Common myeloid progenitor, CD34-positive (primary cell): ENCODE measurements at regions not wholly inside any gene's neighbourhood (a gene's known extent, or its start where the extent isn't known, plus 50 kb on each side); places are given as distances from the start of the nearest gene placed in this dataset.
A peak's percentile ranks its signal among the peaks of the same experiment; 100 is the strongest.
"Not testable (repeated sequence)": the region's sequence is repeated elsewhere in the genome, so short reads cannot be mapped to it uniquely, and the experiment has no call there.

Experiments
- CTCF ChIA-PET: fragments of 350-600 bp; sonication (Branson Sonifier 250); formaldehyde crosslinking; loops from one replicate; lab custom pipeline; 2021; ENCODE audit warnings: antibody characterized with exemption; lab: Charles Lee
- POLR2A ChIA-PET: fragments of 350-600 bp; sonication (Branson Sonifier 250); formaldehyde crosslinking; loops from one replicate; lab custom pipeline; 2021; ENCODE audit warnings: antibody characterized with exemption; lab: Charles Lee
- DNase-seq, 3 donors: peaks; one replicate each; pipeline versions ENCODE4 v3.0.0 to v3.0.0-alpha.2; 2013
- H3K27ac ChIP-seq, 2 experiments: 1 replicate in 1 of 2; 2 replicates in 1 of 2; pipeline ENCODE4 v1.7.0; 2013; ENCODE audit warnings: inconsistent platforms in 2 of 2, low read length in 2 of 2, mild to moderate bottlenecking in 2 of 2, low read depth in 1 of 2, moderate library complexity in 1 of 2; ENCODE audit not compliant: severe bottlenecking in 2 of 2, insufficient read depth in 1 of 2, poor library complexity in 1 of 2
- H3K27me3 ChIP-seq, 5 experiments: replicated peaks in 2 of 5; 1 replicate in 3 of 5; 2 replicates in 2 of 5; pipeline versions ENCODE4 v1.6.1 to v1.7.0; 2013; ENCODE audit warnings: low read length in 4 of 5, mild to moderate bottlenecking in 2 of 5, moderate library complexity in 2 of 5, inconsistent platforms in 1 of 5; ENCODE audit not compliant: insufficient read depth in 5 of 5, control insufficient read depth in 4 of 5
- H3K36me3 ChIP-seq, 4 experiments: 1 replicate in 2 of 4; 2 replicates in 2 of 4; pipeline versions ENCODE4 v1.6.1 to v1.7.0; 2013; ENCODE audit warnings: low read length in 3 of 4, control low read depth in 1 of 4, mild to moderate bottlenecking in 1 of 4; ENCODE audit not compliant: control insufficient read depth in 4 of 4, insufficient read depth in 4 of 4
- H3K4me1 ChIP-seq, 4 experiments: 1 replicate in 3 of 4; 2 replicates in 1 of 4; pipeline versions ENCODE4 v1.6.1 to v1.7.1; 2013; ENCODE audit warnings: low read length in 3 of 4, mild to moderate bottlenecking in 3 of 4, control low read depth in 1 of 4, inconsistent platforms in 1 of 4, moderate library complexity in 1 of 4; ENCODE audit not compliant: control insufficient read depth in 4 of 4, insufficient read depth in 4 of 4; ENCODE audit errors: control extremely low read depth in 1 of 4
- H3K4me3 ChIP-seq, 7 experiments: 1 replicate in 4 of 7; 2 replicates in 3 of 7; pipeline versions ENCODE4 v1.5.1 to v1.7.0; 2013; ENCODE audit warnings: mild to moderate bottlenecking in 7 of 7, low read length in 6 of 7, moderate library complexity in 6 of 7, inconsistent platforms in 2 of 7, low read depth in 2 of 7, control low read depth in 1 of 7; ENCODE audit not compliant: insufficient read depth in 4 of 7, control insufficient read depth in 1 of 7; ENCODE audit errors: extremely low read depth in 1 of 7
- H3K9me3 ChIP-seq, 5 experiments: 1 replicate in 4 of 5; 2 replicates in 1 of 5; pipeline versions ENCODE4 v1.6.1 to v1.7.1; 2013; ENCODE audit warnings: low read length in 4 of 5, mild to moderate bottlenecking in 2 of 5, inconsistent platforms in 1 of 5, low read depth in 1 of 5, moderate library complexity in 1 of 5; ENCODE audit not compliant: control insufficient read depth in 4 of 5, insufficient read depth in 2 of 5; ENCODE audit errors: control extremely low read depth in 1 of 5
- WGBS: methylation state at CpG from one replicate; pipeline ENCODE4 v1.1.5; 2013; ENCODE audit not compliant: insufficient coverage; 5-methylcytosine and 5-hydroxymethylcytosine counted together

DNA sequence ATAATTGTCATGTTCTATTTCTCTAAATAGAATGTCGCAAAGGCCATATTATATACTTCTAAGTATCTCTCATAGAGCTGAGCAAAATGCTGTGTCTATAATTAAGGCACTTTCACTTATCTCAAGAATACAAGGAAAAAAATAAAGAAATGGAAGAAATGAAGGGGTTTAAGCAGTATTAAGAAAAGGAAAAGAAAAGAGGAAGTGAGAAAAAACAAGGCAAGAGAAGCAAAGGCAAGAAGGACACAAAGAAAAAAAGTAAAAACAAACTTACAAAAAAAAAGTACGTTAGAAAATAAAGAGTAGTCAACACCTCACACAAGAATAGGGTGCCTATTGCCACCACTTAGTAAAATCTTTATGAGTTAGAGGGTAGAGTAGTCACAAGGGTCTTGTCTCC, 506.2 kb downstream of the GABRG2 start:
- H3K4me3 ChIP-seq: no peak overlapping the region
- DNase-seq: no peak
- no peaks in the 10 kb centered on the region for H3K9me3 ChIP-seq
- CTCF ChIA-PET: no interaction called here
- POLR2A ChIA-PET: no interaction called here
- no peaks in the 10 kb centered on the region for H3K36me3 ChIP-seq
- H3K4me1 ChIP-seq: no peaks in the 10 kb centered on the region
- H3K27ac ChIP-seq: no peak overlapping the region
- H3K27me3 ChIP-seq: no peaks in the 10 kb centered on the region
- 100% methylated on average over 1 of the region's 2 CpGs for WGBS

DNA sequence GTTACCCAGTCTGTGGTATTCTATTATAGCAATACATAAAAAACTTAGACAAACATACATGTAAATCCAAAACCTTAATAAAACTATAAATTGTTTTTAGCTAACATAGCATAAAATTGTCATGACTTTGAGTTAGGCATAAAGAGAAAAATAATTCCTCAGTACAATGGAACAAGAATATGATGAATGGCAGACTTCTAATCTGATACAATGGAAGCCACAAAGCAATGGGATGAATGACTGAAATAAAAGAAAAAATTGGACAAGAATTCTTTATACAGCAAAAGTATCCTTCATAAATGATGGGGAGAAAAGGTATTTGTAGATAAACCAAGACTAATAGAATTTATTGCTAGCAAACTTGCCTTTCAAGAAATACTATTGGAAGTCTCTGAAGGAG, 524.2 kb downstream of the GABRG2 start:
- peaks cover 0 to 8% (median 0%) of the 10 kb centered on the region in 5 experiments for H3K9me3 ChIP-seq
- H3K27ac ChIP-seq: no peak overlapping the region
- no peaks in the 10 kb centered on the region for H3K36me3 ChIP-seq
- H3K4me3 ChIP-seq: no peak overlapping the region
- DNase-seq: no peak
- POLR2A ChIA-PET: no interaction called here
- H3K4me1 ChIP-seq: no peaks in the 10 kb centered on the region
- no peaks in the 10 kb centered on the region for H3K27me3 ChIP-seq
- CTCF ChIA-PET: interaction anchor here (0.7 kb wide), 2 partner anchors 31 to 693 kb away, joined by 3 read pairs; no protein-coding TSS in a partner anchor

DNA sequence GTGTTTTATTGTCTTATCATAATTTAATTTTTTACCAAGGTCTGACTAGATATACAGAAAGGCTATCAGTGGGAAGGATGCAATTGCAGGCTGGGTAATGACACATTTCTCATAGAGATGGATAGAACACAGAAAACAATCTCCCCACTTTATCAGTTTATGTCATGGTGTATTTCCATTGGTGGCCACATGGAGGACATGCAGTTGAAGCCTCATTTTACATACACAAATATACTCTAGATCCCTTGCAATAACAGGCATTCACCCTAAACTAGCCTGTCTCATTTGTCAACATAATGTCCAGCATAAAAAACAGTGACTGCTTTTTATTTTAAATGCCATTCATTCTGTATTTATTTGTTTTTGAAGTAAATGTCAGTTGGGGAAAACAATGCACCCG, 526.3 kb downstream of the GABRG2 start:
- Histone ChIP-seq H3K27me3 (no peaks in the 10 kb centered on the region), H3K9me3 (peaks cover 0 to 8% (median 0%) of the 10 kb centered on the region in 5 experiments), H3K27ac (no peak overlapping the region), H3K4me1 (no peaks in the 10 kb centered on the region), H3K36me3 (no peaks in the 10 kb centered on the region), H3K4me3 (no peak overlapping the region)
- CTCF ChIA-PET: no interaction called here
- peak in 2 of 3 donors; percentile 1 to 4 for DNase-seq
- WGBS: no CpG with 5 or more reads among the region's 1 CpG
- POLR2A ChIA-PET: no interaction called here

DNA sequence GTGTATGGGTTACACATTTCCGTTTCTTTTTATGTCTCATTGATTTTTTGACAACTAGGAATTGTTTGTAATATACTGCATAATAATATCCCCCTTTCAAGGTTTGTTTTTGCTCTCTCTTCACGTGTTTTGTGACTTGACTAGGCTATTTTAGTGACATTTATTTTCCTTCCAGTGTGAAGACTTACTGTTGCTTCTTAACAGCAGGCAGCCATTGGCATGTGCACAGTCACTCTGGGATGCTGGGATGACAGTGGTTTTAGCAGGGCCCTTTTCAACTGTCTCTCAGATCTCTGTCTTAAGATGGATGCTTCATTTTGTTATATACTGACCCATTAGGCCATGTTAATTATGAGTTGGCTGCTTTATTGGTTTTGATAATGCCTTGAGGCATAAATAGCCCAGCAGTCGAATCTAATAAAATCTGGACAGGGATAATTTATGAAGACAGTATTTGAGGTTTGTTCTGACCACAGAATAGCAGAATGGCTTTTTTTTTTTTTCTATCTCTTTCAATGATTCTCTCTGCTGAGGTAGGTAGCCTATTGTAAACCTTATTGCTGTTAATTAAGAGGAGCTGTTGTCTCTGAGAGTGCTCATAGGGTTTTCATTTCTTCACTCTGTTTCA, 536.0 kb downstream of the GABRG2 start:
- CTCF ChIA-PET: no interaction called here
- H3K27ac ChIP-seq: no peak overlapping the region
- no peaks in the 10 kb centered on the region for H3K4me1 ChIP-seq
- WGBS: no CpG with 5 or more reads among the region's 3 CpGs
- no peak for DNase-seq
- H3K36me3 ChIP-seq: no peaks in the 10 kb centered on the region
- H3K9me3 ChIP-seq: peaks cover 0 to 3% (median 0%) of the 10 kb centered on the region in 5 experiments
- no peak overlapping the region for H3K4me3 ChIP-seq
- POLR2A ChIA-PET: no interaction called here
- H3K27me3 ChIP-seq: no peaks in the 10 kb centered on the region

DNA sequence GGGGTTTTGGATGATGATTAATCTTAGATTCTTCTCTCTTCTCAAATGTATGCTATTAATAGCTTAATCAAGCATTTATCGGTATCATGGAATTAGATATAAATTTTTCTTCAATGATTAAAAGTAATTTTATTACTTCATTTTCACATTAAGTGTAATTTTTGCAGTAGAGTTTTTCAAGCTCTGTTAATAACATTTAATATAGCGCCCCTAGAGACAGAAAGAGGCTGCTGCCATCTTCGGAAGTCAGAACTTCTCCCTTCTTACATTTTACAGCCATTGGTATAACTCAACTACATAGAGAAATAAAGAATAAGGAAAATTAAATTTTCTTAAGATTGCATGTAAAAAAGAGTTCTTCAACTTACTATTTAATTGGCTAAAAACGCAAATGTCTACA, 540.3 kb downstream of the GABRG2 start:
- Histone ChIP-seq H3K4me3 (no peak overlapping the region), H3K27ac (no peak overlapping the region), H3K27me3 (no peaks in the 10 kb centered on the region), H3K4me1 (no peaks in the 10 kb centered on the region), H3K9me3 (no peaks in the 10 kb centered on the region), H3K36me3 (no peaks in the 10 kb centered on the region)
- DNase-seq: no peak
- no CpG with 5 or more reads among the region's 4 CpGs for WGBS
- ChIA-PET POLR2A (no interaction called here), CTCF (no interaction called here)

DNA sequence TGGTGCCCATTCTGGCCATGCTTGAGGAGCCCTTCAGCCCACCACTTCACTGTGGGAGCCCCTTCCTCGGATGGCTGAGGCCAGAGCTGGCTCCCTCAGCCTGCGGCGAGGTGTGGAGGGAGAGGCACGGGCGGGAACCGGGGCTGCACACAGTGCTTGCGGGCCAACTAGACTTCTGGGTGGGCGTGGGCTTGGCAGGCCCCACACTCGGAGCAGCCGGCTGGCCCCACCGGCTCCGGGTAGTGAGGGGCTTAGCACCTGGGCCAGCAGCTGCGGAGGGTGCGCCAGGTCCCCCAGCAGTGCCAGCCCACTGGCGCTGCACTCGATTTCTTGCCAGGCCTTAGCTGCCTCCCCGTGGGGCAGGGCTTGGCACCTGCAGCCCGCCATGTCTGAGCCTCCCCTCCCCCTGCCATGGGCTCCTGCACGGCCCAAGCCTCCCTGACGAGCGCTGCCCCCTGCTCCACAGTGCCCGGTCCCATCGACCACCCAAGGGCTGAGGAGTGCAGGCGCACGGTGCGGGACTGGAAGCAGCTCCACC, 554.2 kb downstream of the GABRG2 start:
- H3K36me3 ChIP-seq, H3K9me3 ChIP-seq, CTCF ChIA-PET, H3K4me3 ChIP-seq, H3K4me1 ChIP-seq, H3K27ac ChIP-seq, DNase-seq, POLR2A ChIA-PET, H3K27me3 ChIP-seq: not testable (repeated sequence)
- 97% methylated on average over 15 of the region's 26 CpGs for WGBS

DNA sequence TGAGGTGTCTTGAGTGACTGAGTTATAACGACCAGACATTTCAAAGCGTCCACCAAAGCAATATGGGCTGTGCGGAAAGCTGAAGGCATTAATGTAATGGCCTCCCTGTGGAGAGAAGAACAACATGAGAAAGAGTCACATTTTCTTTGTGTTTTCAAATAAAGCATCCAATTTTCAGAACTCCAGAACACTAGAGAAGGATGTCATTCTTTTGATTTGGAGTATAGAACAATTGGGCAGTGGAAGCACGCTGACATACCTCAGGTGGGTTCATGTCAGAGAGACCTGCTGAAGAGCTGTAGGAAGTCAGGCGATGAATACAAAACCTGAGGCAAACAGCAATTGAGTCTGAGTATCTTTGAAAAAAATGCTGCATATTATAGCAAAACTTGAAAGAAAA, 556.5 kb downstream of the GABRG2 start:
- Histone ChIP-seq H3K4me3 (no peak overlapping the region), H3K36me3 (no peaks in the 10 kb centered on the region), H3K27me3 (no peaks in the 10 kb centered on the region), H3K9me3 (peaks cover 0 to 6% (median 2%) of the 10 kb centered on the region in 5 experiments), H3K27ac (no peak overlapping the region), H3K4me1 (no peaks in the 10 kb centered on the region)
- POLR2A ChIA-PET: no interaction called here
- DNase-seq: no peak
- CTCF ChIA-PET: no interaction called here
- 100% methylated on average over 2 of the region's 5 CpGs for WGBS
